ENCODE measurements at regions not wholly inside any gene's neighbourhood (a gene's known extent, or its start where the extent isn't known, plus 50 kb on each side); places are given as distances from the start of the nearest gene placed in this dataset.

- no peaks in the 10 kb centered on the region for H3K36me3 ChIP-seq (ENCODE audit: control insufficient read depth in 2 of 2, extremely low read depth in 1 of 2, insufficient read depth in 2 of 2, low read length in 2 of 2)
- H3K9me3 ChIP-seq (replicated peaks; ENCODE audit: control insufficient read depth, insufficient read depth, low read length), result no peaks in the 10 kb centered on the region
- H3K79me2 ChIP-seq (ENCODE audit: control insufficient read depth, insufficient read depth, low read length), result no peaks in the 10 kb centered on the region
- H3K4me2 ChIP-seq (ENCODE audit: insufficient read depth, low read length), result no peak overlapping the region
- intact Hi-C loops (cut with micrococcal nuclease) (no loop called here), dilution Hi-C loops (cut with MboI; ENCODE audit: extremely low pct_ligation_motif_present, low sequenced_read_pairs) (no loop called here)
- no peak overlapping the region for H3K27ac ChIP-seq (ENCODE audit: insufficient read depth, low read depth, low read length)
- no peaks in the 10 kb centered on the region for H4K20me1 ChIP-seq (replicated peaks; ENCODE audit: control insufficient read depth, extremely low read depth, insufficient read depth, low read length)
- FAIRE-seq (peak; percentile 18), DNase-seq (ENCODE audit: low read depth, low spot score) (no peak)
- no peaks in the 10 kb centered on the region for H3K27me3 ChIP-seq (ENCODE audit: control insufficient read depth in 2 of 2, insufficient read depth in 2 of 2, low read length in 2 of 2)
- TF ChIP-seq FOS (IDR thresholded peaks at IDR 0.05; ENCODE audit: borderline replicate concordance, insufficient read depth, low read length) (no peak), JUN (IDR thresholded peaks at IDR 0.05; ENCODE audit: borderline replicate concordance, insufficient read depth, insufficient read length, low read depth) (no peak), POLR2AphosphoS5 (IDR thresholded peaks at IDR 0.05; ENCODE audit: insufficient read depth, low read depth, low read length) (no peak), MAX (IDR thresholded peaks at IDR 0.05; ENCODE audit: insufficient read depth, insufficient read length) (no peak), MYC (IDR thresholded peaks at IDR 0.05; ENCODE audit: low read depth, low read length) (no peak), EZH2 (IDR thresholded peaks at IDR 0.05; ENCODE audit: borderline replicate concordance, low read depth, low read length, severe bottlenecking) (no peak), CTCF (IDR thresholded peaks at IDR 0.05; ENCODE audit: extremely low read depth in 1 of 2, insufficient read depth in 1 of 2, low read depth in 1 of 2, low read length in 2 of 2) (no peak), POLR2A (IDR thresholded peaks at IDR 0.05; ENCODE audit: low read depth, low read length) (no peak), GATA2 (IDR thresholded peaks at IDR 0.05; ENCODE audit: insufficient read depth, insufficient read length, low read depth, low read length) (no peak)
- no peak overlapping the region for H2AFZ ChIP-seq (ENCODE audit: low read depth, low read length)
- BruUV-seq (replicated peaks), result no TSS peak
- no peak overlapping the region for H3K9ac ChIP-seq (replicated peaks; ENCODE audit: extremely low read depth, insufficient read depth, low read length)
- no peaks in the 10 kb centered on the region for H3K9me1 ChIP-seq (replicated peaks; ENCODE audit: control insufficient read depth, extremely low read depth, insufficient read depth, low read length)
- H3K4me1 ChIP-seq (ENCODE audit: control insufficient read depth, extremely low read depth, insufficient read depth, low read length), result no peaks in the 10 kb centered on the region
- POLR2A ChIA-PET, result no interaction called here
- H3K4me3 ChIP-seq (replicated peaks in 1 of 3; ENCODE audit: insufficient read depth in 1 of 3, low read depth in 1 of 3, low read length in 3 of 3), result no peak overlapping the region
- CTCF ChIA-PET, result interaction anchor here (0.9 kb wide), 1 partner anchor 12 kb away, joined by 3 read pairs; no protein-coding TSS in a partner anchor
Observed at GRCh38 chr17:70268383-70268782, 99.1 kb downstream of the KCNJ2 start.

Data from endothelial cell of umbilical vein (primary cell).